HG02642 (cell line): ENCODE measurements at regions not wholly inside any gene's neighbourhood (a gene's known extent, or its start where the extent isn't known, plus 50 kb on each side); places are given as distances from the start of the nearest gene placed in this dataset.
"Not testable (repeated sequence)": the region's sequence is repeated elsewhere in the genome, so short reads cannot be mapped to it uniquely, and the experiment has no call there.

Source experiments
- ATAC-seq: cut with Tn5 transposase; IDR thresholded peaks from one replicate; pipeline ENCODE4 v1.9.1; 2021; ENCODE audit warnings: mild to moderate bottlenecking; ENCODE audit not compliant: unreplicated experiment, poor library complexity

GRCh38 chr1:96508233-96508632 lies 213.4 kb upstream of the PTBP2 start:
- ATAC-seq: no peak

- ATAC-seq: no peak
Observed at GRCh38 chr1:96509339-96509738, 212.2 kb upstream of the PTBP2 start.

GRCh38 chr1:96509951-96510350 lies 211.6 kb upstream of the PTBP2 start:
- no peak for ATAC-seq

GRCh38 chr1:96510391-96510790 lies 211.2 kb upstream of the PTBP2 start:
- ATAC-seq: no peak

GRCh38 chr1:96510911-96511310 lies 210.7 kb upstream of the PTBP2 start:
- ATAC-seq: no peak

- ATAC-seq: no peak
Observed at GRCh38 chr1:96513136-96513535, 208.4 kb upstream of the PTBP2 start.

- peak; percentile 93 for ATAC-seq
Observed at GRCh38 chr1:96515430-96515829, 206.2 kb upstream of the PTBP2 start.

- no peak for ATAC-seq
Observed at GRCh38 chr1:96515925-96516324, 205.7 kb upstream of the PTBP2 start.

GRCh38 chr1:96519851-96520578 lies 201.6 kb upstream of the PTBP2 start:
- no peak for ATAC-seq

- no peak for ATAC-seq
Observed at GRCh38 chr1:96520579-96520947, 201.0 kb upstream of the PTBP2 start.

GRCh38 chr1:96521010-96521409 lies 200.6 kb upstream of the PTBP2 start:
- no peak for ATAC-seq

- ATAC-seq: no peak
Observed at GRCh38 chr1:96521994-96522760, 199.4 kb upstream of the PTBP2 start.

- ATAC-seq: no peak
Observed at GRCh38 chr1:96522927-96523326, 198.7 kb upstream of the PTBP2 start.

- no peak for ATAC-seq
Observed at GRCh38 chr1:96524100-96524499, 197.5 kb upstream of the PTBP2 start.

- ATAC-seq: no peak
Observed at GRCh38 chr1:96525657-96526557, 195.7 kb upstream of the PTBP2 start.

GRCh38 chr1:96528672-96529071 lies 192.9 kb upstream of the PTBP2 start:
- not testable (repeated sequence) for ATAC-seq

- no peak for ATAC-seq
Observed at GRCh38 chr1:96533820-96534219, 187.8 kb upstream of the PTBP2 start.

GRCh38 chr1:96536581-96536980 lies 185.0 kb upstream of the PTBP2 start:
- no peak for ATAC-seq

GRCh38 chr1:96538111-96538641 lies 183.4 kb upstream of the PTBP2 start:
- ATAC-seq: no peak

- ATAC-seq: no peak
Observed at GRCh38 chr1:96538883-96539282, 182.7 kb upstream of the PTBP2 start.

- ATAC-seq: no peak
Observed at GRCh38 chr1:96541491-96541890, 180.1 kb upstream of the PTBP2 start.
